HEK293 (cell line): ENCODE measurements at regions not wholly inside any gene's neighbourhood (a gene's known extent, or its start where the extent isn't known, plus 50 kb on each side); places are given as distances from the start of the nearest gene placed in this dataset.

Experiments
- AEBP2 ChIP-seq: fragments of 450-650 bp; formaldehyde crosslinking; IDR thresholded peaks from 2 replicates; pipeline ENCODE4 v1.5.1; 2016; ENCODE audit warnings: missing biosample characterization, missing genetic modification characterization, borderline replicate concordance
- CTCF ChIP-seq: fragments of 450-650 bp; formaldehyde crosslinking; IDR thresholded peaks from 2 replicates; pipeline ENCODE4 v1.5.1; 2016; ENCODE audit warnings: missing biosample characterization, missing genetic modification characterization

GRCh38 chr4:72924814-72925213 lies 144.7 kb downstream of the COX18 start:
- TF ChIP-seq CTCF (no peak), AEBP2 (no peak)
